NCI-H2196 (cell line): ENCODE measurements at regions not wholly inside any gene's neighbourhood (a gene's known extent, or its start where the extent isn't known, plus 50 kb on each side); places are given as distances from the start of the nearest gene placed in this dataset.

ENCODE experiments used
- DNase-seq: peaks from one replicate; lab custom pipeline; 2025; ENCODE audit not compliant: unreplicated experiment; lab: John Stamatoyannopoulos, UW

DNA sequence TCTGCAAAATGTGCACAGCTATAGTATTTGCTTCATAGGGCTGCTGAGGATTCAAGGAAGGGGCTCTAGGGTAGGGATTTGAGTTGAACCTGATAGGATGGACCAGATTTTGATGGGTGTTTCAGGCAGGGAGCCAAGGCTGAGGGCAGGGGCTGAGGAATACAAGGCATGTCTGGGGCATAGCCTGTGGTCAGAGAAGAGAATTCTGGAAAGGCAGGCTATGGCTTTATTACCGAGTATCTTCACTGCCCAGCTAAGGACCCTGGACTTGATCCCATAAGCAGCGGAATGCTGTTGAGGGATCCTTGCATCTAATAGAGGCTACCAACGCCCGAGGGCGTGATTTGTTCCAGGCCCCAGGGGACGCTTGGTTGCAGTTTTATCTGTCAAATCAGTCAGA is 193.0 kb upstream of the TLE3 start:
- no peak for DNase-seq

DNA sequence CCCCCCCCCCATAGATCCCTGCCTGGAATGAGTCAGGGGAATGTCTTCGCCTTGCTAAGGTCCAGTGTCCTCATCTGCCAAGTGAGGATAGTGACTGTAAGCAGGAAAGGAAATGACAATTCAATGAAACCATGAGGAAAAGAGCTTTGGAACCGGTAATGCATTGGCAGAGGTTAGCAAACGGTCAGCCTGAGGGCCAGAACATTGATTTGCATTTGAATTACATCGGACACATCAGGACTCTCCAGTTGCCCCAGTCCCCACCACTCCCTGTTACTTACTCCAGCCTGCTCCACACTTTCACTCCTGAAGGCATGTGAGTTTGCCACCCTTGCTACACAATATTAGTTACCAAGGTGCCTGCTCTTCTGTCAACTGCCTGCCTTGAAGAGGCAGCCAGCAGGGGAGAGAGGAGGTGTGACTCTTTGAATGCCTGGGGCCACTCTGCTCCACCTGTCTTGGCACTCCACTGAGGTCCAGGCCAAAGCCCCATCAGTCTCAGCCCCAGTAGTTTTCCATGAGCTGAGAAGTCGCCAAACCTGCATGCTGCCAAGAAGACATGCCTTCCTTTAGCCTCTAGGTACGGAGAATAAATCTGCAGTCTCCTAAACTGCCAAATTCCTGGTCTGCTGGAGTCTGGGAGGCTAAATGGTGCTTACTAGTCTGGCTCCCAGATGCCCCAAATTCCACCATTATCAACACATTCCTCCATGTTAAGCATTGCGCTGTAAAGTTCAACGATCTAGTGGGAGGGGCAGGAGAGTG is 191.7 kb upstream of the TLE3 start:
- peak; percentile 36 for DNase-seq

DNA sequence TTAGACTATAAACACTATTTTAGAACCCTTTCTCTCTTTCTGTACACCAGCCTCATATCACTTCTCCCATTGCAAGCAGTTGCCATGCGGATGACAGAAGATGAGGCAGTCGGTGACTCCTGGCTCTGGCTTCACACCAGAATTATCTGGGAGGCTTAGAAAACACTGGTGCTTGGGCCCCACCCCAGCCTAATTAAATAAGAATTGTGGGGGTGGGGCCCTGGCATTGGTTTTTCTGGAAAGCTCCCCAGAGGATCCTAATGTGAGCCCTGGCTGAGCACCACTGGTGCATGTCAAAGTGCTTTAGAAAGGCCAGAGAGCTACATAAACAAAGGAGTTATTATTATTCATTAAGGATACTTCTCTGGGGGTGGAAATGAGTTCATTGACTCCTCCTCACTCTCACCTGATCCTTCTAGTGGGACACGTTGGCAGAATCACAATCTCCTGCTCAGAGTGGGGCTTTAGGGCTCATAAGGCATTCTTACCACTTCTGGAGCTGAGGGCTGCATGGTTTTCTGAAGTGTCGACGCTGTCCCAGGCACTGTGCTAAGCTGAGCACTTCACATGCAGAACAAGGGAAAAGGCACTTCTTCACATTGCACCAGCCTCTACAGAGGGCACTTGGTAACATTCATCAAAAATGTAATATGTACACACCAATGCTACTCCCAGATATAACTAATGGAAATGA is 188.5 kb upstream of the TLE3 start:
- no peak for DNase-seq

DNA sequence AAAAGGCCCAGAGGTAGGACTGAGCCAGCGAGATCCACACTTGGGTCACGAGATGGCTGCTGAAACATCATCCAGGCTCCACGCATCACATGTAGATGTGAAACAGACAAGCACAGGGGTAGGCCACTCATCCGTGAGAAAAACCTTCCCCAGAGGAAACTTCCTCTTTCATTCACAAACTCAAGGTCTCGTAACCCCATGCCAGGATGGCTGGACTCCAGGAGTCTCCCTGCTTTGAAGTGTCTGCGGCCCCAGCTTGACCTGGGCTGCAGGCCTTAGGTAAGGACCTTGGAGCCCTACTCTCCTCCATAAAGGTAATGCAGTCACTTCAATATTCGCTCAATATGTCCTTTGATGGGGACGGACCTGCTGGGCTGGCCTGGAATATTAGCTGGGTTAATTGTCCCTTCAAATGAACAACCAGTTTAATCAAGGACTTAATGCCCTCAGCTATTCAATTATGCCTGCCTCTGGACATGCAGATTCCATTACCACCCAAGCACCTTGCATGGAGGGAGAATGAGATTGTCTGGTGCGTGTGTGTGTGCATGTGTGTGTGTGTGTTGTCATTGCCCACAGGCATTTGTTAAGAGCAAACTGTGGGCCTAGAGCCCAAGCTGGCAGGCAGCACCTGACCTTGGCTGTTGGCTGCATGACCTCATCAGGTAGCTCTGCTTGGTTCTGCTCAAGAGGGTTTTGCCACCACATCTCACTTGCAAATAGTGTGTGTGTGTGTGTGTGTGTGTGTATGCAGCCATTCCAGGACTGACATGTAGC is 186.9 kb upstream of the TLE3 start:
- peak; percentile 72 for DNase-seq

DNA sequence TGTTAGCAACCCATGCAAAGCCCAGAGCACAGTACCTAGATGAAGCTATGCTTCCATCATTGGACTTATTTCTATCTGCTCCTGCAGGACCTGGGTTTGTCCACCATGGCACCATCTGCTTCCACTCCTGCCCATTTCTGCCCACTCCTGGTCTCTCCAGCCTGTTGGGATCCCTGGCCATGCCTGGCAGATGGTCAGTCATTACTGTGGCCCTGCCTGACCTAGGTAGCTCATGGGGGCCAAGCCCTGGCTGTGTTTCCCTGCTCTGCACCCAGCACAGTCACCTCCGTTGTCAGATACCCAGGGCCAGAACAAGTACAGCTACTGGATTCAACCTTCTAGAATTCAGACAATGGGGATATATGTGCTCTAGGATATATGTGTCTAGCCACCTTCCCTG is 185.8 kb upstream of the TLE3 start:
- no peak for DNase-seq

DNA sequence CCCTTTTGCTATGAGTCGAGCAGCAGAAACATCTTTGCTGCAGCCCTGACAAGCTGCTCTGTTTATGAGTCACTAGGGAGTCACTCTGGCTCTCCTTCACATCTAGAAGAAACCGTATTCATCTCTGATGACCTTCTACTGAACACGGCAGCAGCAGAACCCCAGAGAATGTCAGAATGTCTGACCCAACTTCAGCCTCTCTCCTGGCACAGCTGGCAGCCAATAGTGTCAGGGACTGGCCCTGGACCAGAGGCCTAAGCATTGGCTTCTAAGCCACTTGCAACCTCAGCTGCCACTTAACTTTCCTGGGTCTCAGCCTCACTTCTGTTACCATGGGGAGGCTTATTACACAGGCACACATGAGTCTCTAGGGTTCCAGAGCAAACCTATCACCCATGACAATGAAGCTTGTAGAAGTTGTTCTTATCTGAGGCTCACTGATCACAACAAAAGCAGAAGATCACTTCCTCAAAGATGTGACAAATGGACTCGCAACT is 184.1 kb upstream of the TLE3 start:
- DNase-seq = no peak

DNA sequence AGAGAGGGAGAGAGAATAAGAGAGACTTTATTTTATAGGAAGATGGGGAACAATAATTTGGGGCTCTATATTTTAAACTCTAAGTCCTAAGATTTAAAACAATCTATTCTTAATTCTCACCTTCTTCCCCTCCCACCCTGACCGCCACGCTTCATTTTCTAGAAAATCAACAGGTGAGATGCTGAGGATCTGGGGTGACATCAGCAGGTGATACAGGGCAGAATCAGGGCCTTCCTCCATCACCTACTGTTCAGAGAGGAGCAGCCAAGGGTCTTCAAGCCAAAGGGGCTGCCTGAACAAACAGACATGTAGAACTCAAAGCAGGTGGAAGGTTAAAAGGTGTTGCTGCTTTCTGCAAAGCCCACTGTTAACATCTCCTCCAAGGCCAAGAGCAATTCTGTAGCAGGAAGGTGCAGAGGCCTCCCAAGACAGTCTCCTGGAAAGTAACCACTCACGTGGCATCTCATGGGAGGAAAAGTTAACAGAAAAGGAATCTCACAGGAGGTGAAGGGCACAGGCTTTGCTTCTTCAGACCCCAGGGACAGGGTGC is 183.6 kb upstream of the TLE3 start:
- no peak for DNase-seq

DNA sequence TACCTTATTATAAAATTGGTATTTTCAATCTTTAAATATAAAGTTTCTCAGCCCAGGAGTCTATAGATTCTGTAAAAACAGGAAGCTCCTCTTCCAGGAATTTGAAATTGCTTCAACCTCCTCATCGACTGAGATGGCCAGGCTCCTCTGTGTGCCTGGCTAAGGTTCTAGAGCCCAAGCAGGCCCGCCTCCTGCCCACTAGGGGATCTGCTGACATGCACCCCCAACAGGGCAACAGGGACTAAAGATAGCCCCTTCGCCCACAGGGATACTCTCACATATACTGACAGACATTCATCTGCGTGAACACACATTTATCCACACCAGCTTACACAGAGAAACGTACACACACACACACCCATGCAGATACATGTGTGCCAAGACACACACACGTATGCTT is 183.1 kb upstream of the TLE3 start:
- no peak for DNase-seq

DNA sequence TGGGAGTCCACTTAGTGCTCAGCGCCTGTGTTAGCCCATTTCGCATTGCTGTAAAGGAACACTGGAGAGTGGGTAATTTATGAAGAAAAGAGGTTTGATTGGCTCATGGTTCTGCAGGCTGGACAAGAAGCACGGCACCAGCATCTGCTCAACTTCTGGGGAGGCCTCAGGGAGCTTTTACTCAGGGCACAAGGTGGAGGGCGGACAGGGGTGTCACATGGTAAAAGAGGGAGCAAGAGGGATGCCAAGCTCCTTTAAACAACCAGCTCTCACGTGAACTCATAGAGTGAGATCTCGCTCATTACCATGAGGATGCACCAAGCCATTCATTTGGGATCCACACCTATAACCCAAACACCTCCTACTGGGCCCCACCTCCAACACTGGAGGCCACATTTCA is 181.4 kb upstream of the TLE3 start:
- DNase-seq = no peak

DNA sequence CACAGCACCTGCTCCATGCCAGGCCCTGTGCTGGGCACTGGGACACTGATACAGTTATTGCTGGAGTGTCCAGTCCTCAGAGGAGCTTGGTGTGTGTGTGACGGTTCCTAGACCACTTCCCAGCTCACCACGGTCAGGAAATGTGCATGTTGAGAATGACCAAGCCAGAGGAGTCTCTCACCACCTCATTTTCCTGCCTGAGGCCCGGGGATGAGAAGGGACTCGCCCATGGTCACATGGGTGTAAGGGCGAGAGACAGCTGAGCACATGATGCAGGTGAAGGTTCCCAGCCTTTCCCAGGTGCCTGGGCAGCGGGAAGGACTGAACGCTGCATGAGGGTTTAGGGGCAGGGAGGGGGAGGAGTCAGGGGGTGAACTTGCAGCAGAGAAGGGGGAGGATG is 180.9 kb upstream of the TLE3 start:
- no peak for DNase-seq

DNA sequence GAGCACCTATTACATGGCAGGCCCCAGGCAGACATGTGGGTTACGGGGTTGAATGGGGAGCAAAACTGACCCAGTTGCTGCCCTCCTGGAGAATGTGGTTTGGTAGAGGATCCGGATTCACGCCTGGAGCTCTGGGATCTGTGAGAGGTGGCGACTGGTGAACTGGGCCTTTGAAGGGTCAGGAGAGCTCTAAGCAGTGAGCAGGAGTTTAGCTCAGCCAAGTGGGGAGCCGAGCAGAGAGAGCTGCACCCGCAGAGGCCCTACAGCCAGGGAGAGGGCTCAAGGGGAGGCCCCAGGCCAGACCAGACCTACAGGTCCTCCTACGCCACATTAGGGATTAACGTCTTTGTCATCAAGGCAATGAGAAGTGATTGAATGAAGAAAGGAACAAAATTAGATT is 179.8 kb upstream of the TLE3 start:
- DNase-seq = no peak

DNA sequence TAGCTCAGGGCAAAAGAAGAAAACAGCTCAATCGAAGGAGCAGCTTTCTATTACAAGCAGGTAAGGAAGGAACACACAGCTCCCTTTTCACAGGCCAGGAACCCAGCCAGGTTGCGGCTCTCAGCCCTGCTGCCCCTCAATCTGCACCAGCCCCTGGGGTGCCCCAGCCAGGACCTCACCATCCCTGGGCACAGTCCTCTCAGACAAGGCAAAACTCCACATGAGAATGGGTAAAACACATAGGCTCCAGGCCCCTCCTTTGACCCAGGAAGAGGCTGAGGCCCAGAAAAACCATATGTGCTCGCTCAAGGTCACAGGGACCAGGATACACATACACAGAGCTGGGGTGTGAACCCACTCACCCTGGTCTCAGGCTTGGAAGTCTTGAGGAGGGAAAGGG is 178.7 kb upstream of the TLE3 start:
- DNase-seq = no peak

DNA sequence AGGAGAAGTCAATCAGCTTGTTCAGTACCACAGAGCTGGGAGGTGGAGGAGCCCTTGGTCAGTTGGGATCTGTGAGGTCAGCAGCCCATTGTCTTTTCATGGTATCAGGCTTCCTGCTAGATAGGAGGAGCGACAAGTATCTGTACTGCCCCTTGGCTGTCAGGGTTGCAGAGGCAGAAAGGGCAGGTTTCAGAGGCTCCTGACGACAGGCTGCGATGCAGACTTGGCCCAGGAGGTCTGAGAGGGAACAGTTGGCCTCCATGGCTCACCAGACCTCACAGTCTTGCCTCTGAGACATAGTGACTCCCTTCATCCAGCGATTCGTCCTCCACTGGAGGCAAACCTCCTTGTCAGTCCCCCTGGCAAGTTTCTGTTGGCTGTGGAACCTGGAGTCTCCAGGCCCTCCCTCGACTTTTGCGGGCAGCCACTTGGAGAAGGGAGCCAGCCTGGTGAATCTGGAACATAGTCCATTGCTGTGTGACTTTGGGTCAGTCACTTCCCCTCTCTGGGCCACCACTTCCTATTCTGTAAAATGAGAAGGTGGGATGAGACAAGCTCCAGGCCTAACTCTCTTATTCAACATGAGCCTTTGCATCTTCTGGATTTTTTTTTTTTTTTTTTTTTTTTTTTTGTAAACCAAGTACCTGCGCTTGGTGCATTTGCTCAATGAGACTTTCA is 177.9 kb upstream of the TLE3 start:
- no peak for DNase-seq

DNA sequence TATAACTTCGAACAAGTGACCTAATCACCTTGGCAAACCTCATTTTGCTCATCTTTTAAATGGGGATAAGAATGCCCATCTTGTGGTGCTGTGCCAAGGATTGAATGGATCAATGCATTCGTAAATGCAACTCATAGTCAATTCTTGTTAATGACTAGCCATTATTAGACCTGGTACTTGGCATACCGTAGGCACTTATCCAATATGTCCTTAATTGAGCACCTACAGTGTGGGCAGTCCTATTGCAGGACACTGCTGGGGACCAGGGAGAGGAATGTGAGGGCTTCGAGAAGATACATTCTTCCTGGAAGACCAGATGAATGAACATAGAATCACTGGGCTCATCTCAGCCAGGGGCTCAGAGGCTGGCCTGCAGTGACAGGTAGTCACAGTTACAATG is 177.2 kb upstream of the TLE3 start:
- DNase-seq = no peak

DNA sequence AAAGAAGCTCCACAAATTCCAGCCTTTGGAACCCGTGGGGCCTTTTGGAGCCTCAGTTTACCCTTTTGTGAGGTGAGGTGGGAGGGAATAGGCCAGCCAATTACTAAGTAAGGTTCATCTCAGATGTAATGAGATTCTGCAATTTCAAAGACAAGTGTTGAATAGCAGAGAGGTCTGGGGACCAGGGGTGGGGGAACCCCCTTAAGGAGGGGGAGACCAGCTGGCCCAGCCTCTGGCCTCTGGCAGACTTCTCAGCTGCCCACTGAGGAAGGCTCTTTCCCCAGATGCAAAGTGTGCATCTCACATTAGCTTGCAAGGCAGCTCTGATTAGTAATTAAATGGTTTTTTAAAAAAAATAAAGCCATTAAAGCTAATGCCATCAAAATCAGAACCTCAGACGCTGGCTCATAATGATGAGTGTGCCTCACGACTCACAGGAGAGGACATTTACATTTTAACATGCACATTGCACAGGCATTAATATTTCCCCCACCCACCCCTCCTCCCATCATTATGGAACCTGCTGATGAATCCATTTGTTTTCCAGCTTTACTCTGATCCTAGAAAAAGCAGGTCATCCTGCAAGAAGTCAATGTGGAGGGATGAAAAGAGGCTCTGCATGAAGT is 176.7 kb upstream of the TLE3 start:
- DNase-seq = no peak

DNA sequence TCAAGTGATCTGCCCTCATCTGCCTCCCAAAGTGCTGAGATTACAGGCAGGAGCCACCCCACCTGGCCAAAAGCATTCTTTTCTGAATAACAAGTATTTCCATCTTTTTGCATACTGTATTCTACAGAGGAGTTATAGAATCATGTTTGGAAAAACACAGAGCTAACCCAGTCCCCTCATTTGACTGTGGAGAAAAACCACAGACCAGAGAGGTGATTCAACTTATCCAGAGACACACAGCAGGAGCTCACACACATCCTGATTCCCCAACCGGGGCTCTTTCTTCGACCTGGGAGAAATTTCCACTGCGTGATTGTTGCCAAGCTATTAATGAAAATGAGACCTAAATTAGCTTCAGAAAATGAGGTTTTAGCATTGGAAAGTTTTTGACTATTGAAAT is 176.1 kb upstream of the TLE3 start:
- DNase-seq = no peak

DNA sequence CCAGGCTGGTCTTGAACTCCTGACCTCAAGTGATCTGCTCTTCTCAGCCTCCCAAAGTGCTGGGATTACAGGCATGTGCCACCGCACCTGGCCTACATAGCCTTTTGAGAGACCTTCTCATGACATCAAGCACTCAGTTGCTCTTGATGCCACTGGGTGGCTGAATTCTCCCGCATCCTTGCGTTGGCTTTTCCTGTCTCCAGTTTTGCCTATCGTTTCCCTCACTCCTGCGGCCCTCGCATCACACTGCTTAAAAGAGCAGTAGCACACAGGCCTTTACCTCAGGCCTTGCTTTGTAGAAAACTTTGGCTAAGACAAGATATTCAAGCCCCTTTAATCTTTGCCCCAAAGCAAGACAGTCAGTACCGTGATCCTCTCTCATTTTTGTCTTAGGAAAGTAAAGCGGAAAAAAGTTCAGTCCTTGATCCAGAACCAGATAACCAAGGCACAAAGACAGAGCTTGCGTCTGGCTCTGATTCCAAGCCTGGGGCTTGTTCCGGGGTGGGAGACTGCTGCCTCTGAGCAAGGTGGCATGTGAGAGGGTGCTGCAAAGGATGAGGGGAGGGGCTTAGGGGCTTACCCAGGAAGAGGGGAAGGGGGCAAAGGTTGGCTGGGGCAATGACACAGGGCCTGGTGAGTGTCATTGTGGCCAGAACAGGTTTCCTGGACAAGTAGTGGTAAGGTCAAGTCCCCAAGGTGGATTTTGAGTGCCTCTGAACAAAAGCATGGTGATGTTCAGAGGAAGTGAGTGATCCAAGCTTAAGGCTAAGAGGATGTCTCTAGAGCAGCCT is 175.0 kb upstream of the TLE3 start:
- no peak for DNase-seq

DNA sequence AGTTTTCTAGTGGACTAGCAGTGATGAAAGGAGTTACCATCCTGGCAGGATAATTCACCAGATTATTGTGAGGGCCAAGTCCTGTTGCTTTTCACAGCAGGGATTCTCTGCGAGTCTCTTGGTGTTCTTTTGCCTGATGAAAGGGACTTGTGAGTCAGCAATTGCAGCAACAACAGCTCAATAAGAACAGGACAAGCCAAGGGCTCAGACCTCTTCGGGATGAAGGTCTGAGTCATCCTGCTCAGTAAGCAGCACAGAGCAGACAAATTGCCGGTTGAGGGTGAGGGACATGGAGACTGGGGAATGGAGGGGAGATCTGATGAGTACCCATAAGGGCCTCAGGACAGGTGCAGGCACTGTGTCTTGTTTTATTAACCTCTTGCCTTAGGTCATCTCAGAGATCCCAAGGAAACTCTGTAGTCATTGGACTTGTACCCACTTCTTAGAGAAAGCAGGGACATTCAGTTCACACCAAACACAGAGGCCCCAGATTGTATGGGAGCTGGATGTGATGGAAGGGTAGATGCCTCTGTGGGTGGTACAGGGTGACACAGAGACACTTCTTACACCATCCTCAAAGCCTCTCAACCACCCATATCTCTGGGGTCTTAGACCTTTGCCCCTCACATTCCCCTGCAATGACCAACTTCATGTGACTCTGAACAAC is 173.8 kb upstream of the TLE3 start:
- DNase-seq = no peak

DNA sequence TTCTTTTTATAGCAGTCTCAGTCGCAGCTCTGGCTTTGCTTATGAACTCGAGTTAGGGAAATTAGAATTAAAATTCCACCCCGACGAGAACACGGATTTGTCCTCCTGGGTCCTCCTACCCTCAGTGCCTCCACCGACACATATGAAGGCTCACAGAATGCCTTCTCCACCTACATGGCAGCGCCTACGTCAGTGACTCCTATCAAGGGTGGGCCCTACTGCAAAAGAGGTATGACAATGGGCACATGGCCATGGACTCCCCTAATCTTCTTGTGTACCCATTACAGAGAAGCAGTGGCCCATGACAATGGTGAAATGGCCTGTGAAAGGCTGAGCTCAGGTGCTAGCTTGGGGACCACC is 173.0 kb upstream of the TLE3 start:
- no peak for DNase-seq
